WTC11 (cell line): ENCODE measurements at regions not wholly inside any gene's neighbourhood (a gene's known extent, or its start where the extent isn't known, plus 50 kb on each side); places are given as distances from the start of the nearest gene placed in this dataset.

Source experiments
- ATAC-seq: fragments of 200-7000 bp; cut with Tn5 transposase; 2 replicates; pipeline ENCODE4 v1.10.0; 2021; ENCODE audit warnings: mild to moderate bottlenecking, moderate library complexity
- CTCF ChIA-PET: fragments of 300-600 bp; sonication (Branson Sonifier 250); formaldehyde crosslinking; loops from one replicate; lab custom pipeline; 2021; ENCODE audit warnings: antibody characterized with exemption; lab: Charles Lee
- POLR2A ChIA-PET: fragments of 350-600 bp; sonication (Branson Sonifier 250); formaldehyde crosslinking; loops from one replicate; lab custom pipeline; 2021; ENCODE audit warnings: antibody characterized with exemption; lab: Charles Lee
- DNase-seq: peaks from one replicate; pipeline ENCODE4 v3.0.0; 2021; ENCODE audit warnings: low spot score
- H3K27ac Mint-ChIP-seq: 2 replicates; pipeline ENCODE4 v1.8.0; 2021; ENCODE audit warnings: mixed read lengths
- H3K27me3 Mint-ChIP-seq: 2 replicates; pipeline ENCODE4 v1.8.0; 2021; ENCODE audit warnings: low read depth, mild to moderate bottlenecking, moderate library complexity, mixed read lengths
- H3K36me3 Mint-ChIP-seq: 2 replicates; pipeline ENCODE4 v1.8.0; 2021; ENCODE audit warnings: mixed read lengths
- H3K4me1 Mint-ChIP-seq: 2 replicates; pipeline ENCODE4 v1.8.0; 2022; ENCODE audit warnings: mixed read lengths
- H3K4me3 Mint-ChIP-seq: 2 replicates; pipeline ENCODE4 v1.8.0; 2021; ENCODE audit warnings: mild to moderate bottlenecking, moderate library complexity, mixed read lengths
- H3K9me3 Mint-ChIP-seq: 2 replicates; pipeline ENCODE4 v1.8.0; 2021; ENCODE audit warnings: mixed read lengths
- CBFB ChIP-seq: sonication (generic); formaldehyde crosslinking; IDR thresholded peaks from 2 replicates; pipeline ENCODE4 v1.8.1; 2022; ENCODE audit warnings: mild to moderate bottlenecking, low read depth, missing genetic modification reagents
- CREB1 ChIP-seq: sonication (generic); formaldehyde crosslinking; IDR thresholded peaks from 2 replicates; pipeline ENCODE4 v1.8.0; 2023; ENCODE audit warnings: mild to moderate bottlenecking, missing genetic modification reagents
- EMX1 ChIP-seq: fragments of 250-450 bp; sonication (Bioruptor Pico); IDR thresholded peaks from 2 replicates; pipeline ENCODE4 v1.8.0; 2021; ENCODE audit warnings: mild to moderate bottlenecking
- GRHL2 ChIP-seq: fragments of 250-450 bp; sonication (Bioruptor Pico); IDR thresholded peaks from 2 replicates; pipeline ENCODE4 v1.8.0; 2022; ENCODE audit warnings: mild to moderate bottlenecking, moderate library complexity; ENCODE audit not compliant: insufficient replicate concordance, severe bottlenecking
- GTF2I ChIP-seq: fragments of 250-450 bp; sonication (Bioruptor Pico); conservative IDR thresholded peaks from 2 replicates; pipeline ENCODE4 v1.4.0; 2021; ENCODE audit warnings: mild to moderate bottlenecking
- KAT7 ChIP-seq: sonication (generic); formaldehyde crosslinking; IDR thresholded peaks from 2 replicates; pipeline ENCODE4 v1.8.1; 2023; ENCODE audit warnings: missing genetic modification reagents, mild to moderate bottlenecking, borderline replicate concordance
- MXD4 ChIP-seq: fragments of 250-450 bp; sonication (Bioruptor Pico); IDR thresholded peaks from 2 replicates; pipeline ENCODE4 v1.8.0; 2021; ENCODE audit warnings: mild to moderate bottlenecking, moderate library complexity, borderline replicate concordance
- NFATC4 ChIP-seq: fragments of 250-450 bp; sonication (Bioruptor Pico); IDR thresholded peaks from 2 replicates; pipeline ENCODE4 v1.9.0; 2021; ENCODE audit warnings: mild to moderate bottlenecking
- NR2C2 ChIP-seq: sonication (generic); formaldehyde crosslinking; IDR thresholded peaks from 2 replicates; pipeline ENCODE4 v1.8.0; 2022; ENCODE audit warnings: mild to moderate bottlenecking, missing genetic modification reagents
- RORB ChIP-seq: fragments of 250-450 bp; sonication (Bioruptor Pico); IDR thresholded peaks from 2 replicates; pipeline ENCODE4 v1.9.0; 2021; ENCODE audit warnings: mild to moderate bottlenecking
- SP1 ChIP-seq: sonication (generic); formaldehyde crosslinking; conservative IDR thresholded peaks from 2 replicates; pipeline ENCODE4 v1.8.1; 2022; ENCODE audit warnings: missing genetic modification reagents
- ZBTB21 ChIP-seq: sonication (generic); formaldehyde crosslinking; IDR thresholded peaks from 2 replicates; pipeline ENCODE4 v1.8.1; 2023; ENCODE audit warnings: mild to moderate bottlenecking, missing genetic modification reagents, borderline replicate concordance
- ZNF219 ChIP-seq: sonication (generic); formaldehyde crosslinking; IDR thresholded peaks from 2 replicates; pipeline ENCODE4 v1.8.0; 2023; ENCODE audit warnings: missing genetic modification reagents, mild to moderate bottlenecking, borderline replicate concordance
- ZNF317 ChIP-seq: sonication (generic); formaldehyde crosslinking; IDR thresholded peaks from 2 replicates; pipeline ENCODE4 v1.8.1; 2023; ENCODE audit warnings: low read depth, mild to moderate bottlenecking, moderate library complexity, missing genetic modification reagents, borderline replicate concordance
- TF ChIP-seq, protein P1 (sequence below): fragments of 250-450 bp; sonication (Bioruptor Pico); IDR thresholded peaks from 2 replicates; pipeline ENCODE4 v1.8.0; 2021; ENCODE audit warnings: mild to moderate bottlenecking
- TF ChIP-seq, protein P2 (sequence below): sonication (generic); formaldehyde crosslinking; IDR thresholded peaks from 2 replicates; pipeline ENCODE4 v1.8.0; 2022; ENCODE audit warnings: mild to moderate bottlenecking, missing genetic modification reagents
- TF ChIP-seq, protein P3 (sequence below): sonication (generic); formaldehyde crosslinking; IDR thresholded peaks from 2 replicates; pipeline ENCODE4 v1.8.0; 2022; ENCODE audit warnings: mild to moderate bottlenecking, missing genetic modification reagents
- TF ChIP-seq, protein P4 (sequence below): sonication (generic); formaldehyde crosslinking; IDR thresholded peaks from 2 replicates; pipeline ENCODE4 v1.8.1; 2022; ENCODE audit warnings: mild to moderate bottlenecking, moderate library complexity, missing genetic modification reagents
- TF ChIP-seq, protein P5 (sequence below): sonication (generic); formaldehyde crosslinking; IDR thresholded peaks from 2 replicates; pipeline ENCODE4 v1.8.1; 2023; ENCODE audit warnings: mild to moderate bottlenecking, missing genetic modification reagents, moderate library complexity
- TF ChIP-seq, protein P6 (sequence below): sonication (generic); formaldehyde crosslinking; IDR thresholded peaks from 2 replicates; pipeline ENCODE4 v1.8.1; 2023; ENCODE audit warnings: mild to moderate bottlenecking, missing genetic modification reagents, borderline replicate concordance

DNA sequence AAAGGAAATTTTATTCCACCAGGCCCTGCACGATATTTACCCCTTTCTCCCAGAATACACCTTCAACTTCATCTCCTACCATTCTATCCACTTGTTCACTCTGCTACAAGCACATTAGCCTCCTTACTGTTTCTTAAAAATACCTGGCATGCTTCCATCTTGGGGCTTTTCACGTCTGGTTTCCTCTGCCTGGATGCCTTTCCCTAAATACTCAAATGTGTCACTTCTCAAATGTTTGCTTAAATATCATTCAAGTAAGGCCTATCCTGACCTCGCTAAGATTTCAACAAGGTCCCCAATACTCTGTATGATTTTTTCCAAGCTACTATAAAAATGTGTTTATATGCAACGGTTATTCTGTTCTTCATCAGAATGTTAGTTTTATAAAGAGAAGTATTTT, 433.0 kb upstream of the CHAC2 start:
- Mint-ChIP-seq H3K9me3 (no peaks in the 10 kb centered on the region), H3K27me3 (no peaks in the 10 kb centered on the region), H3K27ac (no peak overlapping the region), H3K4me3 (no peak overlapping the region), H3K36me3 (no peaks in the 10 kb centered on the region)
- CTCF ChIA-PET, result no interaction called here
- no peak for ATAC-seq
- TF ChIP-seq MXD4 (CRISPR knock-in tag) (no peak), GTF2I (CRISPR knock-in tag) (no peak), CBFB (no peak), GRHL2 (CRISPR knock-in tag) (no peak), ZBTB21 (CRISPR knock-in tag) (no peak), NR2C2 (CRISPR knock-in tag) (no peak), ZNF317 (no peak)
- TF ChIP-seq, all 79 proteins: peak for 0
- no peaks in the 10 kb centered on the region for H3K4me1 Mint-ChIP-seq
- POLR2A ChIA-PET, result no interaction called here
- DNase-seq, result no peak

DNA sequence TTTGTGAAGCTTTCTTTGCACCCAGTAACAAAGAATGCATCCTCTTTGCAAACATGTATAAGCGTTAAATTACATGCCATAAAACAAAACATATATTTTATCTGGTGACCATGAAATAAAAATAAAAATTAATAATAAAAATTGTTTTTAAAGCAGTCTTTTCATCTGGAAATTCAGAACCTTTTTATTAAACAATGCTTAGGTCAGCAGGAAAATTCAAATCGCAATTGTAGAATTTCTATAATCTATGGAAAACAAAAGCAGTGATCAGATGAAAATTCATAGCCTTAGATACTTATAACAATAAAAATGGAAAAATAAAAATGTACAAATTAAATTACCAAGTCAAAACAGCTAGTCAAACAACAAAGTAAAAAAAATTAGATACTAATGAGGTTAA, 435.9 kb upstream of the CHAC2 start:
- TF ChIP-seq, protein P1, sequence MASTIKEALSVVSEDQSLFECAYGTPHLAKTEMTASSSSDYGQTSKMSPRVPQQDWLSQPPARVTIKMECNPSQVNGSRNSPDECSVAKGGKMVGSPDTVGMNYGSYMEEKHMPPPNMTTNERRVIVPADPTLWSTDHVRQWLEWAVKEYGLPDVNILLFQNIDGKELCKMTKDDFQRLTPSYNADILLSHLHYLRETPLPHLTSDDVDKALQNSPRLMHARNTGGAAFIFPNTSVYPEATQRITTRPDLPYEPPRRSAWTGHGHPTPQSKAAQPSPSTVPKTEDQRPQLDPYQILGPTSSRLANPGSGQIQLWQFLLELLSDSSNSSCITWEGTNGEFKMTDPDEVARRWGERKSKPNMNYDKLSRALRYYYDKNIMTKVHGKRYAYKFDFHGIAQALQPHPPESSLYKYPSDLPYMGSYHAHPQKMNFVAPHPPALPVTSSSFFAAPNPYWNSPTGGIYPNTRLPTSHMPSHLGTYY, result no peak
- TF ChIP-seq KAT7 (no peak), EMX1 (CRISPR knock-in tag) (no peak), CREB1 (CRISPR knock-in tag) (no peak), SP1 (no peak)
- TF ChIP-seq, protein P2, sequence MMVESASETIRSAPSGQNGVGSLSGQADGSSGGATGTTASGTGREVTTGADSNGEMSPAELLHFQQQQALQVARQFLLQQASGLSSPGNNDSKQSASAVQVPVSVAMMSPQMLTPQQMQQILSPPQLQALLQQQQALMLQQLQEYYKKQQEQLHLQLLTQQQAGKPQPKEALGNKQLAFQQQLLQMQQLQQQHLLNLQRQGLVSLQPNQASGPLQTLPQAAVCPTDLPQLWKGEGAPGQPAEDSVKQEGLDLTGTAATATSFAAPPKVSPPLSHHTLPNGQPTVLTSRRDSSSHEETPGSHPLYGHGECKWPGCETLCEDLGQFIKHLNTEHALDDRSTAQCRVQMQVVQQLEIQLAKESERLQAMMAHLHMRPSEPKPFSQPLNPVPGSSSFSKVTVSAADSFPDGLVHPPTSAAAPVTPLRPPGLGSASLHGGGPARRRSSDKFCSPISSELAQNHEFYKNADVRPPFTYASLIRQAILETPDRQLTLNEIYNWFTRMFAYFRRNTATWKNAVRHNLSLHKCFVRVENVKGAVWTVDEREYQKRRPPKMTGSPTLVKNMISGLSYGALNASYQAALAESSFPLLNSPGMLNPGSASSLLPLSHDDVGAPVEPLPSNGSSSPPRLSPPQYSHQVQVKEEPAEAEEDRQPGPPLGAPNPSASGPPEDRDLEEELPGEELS (CRISPR knock-in tag), result no peak
- Mint-ChIP-seq H3K4me1 (no peaks in the 10 kb centered on the region), H3K27ac (no peak overlapping the region), H3K9me3 (peaks cover 9% of the 10 kb centered on the region; the same call in 1 of the 2 replicates), H3K4me3 (no peak overlapping the region), H3K36me3 (no peaks in the 10 kb centered on the region), H3K27me3 (no peaks in the 10 kb centered on the region)
- ATAC-seq, result no peak
- ChIA-PET CTCF (no interaction called here), POLR2A (no interaction called here)
- DNase-seq, result no peak

DNA sequence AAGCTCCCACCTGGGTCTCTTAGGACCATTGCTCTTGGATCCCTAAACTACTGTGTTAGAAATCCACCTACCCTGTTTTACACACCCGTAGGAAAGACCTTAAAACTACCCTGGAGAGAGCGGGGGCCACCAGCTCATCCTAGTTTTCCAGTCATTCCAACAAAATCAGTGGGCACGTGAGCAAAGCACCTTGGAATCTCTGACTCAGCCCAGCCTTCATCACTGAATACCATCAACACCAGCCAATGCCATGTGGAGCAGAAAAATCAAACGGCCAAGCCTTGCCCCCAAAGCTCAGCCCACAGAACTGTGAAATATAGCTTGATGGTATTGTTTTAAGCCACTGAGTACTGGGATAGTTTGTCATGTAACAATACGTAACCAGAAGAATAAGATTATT, 449.7 kb upstream of the CHAC2 start:
- ChIA-PET POLR2A (no interaction called here), CTCF (no interaction called here)
- H3K4me1 Mint-ChIP-seq, result peaks cover 15% of the 10 kb centered on the region
- no peak for ATAC-seq
- no peaks in the 10 kb centered on the region for H3K27me3 Mint-ChIP-seq
- DNase-seq, result no peak
- no peaks in the 10 kb centered on the region for H3K9me3 Mint-ChIP-seq
- H3K27ac Mint-ChIP-seq, result no peak overlapping the region
- H3K4me3 Mint-ChIP-seq, result no peak overlapping the region
- no peaks in the 10 kb centered on the region for H3K36me3 Mint-ChIP-seq
- TF ChIP-seq ZNF219 (CRISPR knock-in tag) (no peak), NFATC4 (CRISPR knock-in tag) (no peak), RORB (CRISPR knock-in tag) (no peak)
- TF ChIP-seq, protein P3, sequence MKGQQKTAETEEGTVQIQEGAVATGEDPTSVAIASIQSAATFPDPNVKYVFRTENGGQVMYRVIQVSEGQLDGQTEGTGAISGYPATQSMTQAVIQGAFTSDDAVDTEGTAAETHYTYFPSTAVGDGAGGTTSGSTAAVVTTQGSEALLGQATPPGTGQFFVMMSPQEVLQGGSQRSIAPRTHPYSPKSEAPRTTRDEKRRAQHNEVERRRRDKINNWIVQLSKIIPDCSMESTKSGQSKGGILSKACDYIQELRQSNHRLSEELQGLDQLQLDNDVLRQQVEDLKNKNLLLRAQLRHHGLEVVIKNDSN, result no peak
- TF ChIP-seq, protein P4, sequence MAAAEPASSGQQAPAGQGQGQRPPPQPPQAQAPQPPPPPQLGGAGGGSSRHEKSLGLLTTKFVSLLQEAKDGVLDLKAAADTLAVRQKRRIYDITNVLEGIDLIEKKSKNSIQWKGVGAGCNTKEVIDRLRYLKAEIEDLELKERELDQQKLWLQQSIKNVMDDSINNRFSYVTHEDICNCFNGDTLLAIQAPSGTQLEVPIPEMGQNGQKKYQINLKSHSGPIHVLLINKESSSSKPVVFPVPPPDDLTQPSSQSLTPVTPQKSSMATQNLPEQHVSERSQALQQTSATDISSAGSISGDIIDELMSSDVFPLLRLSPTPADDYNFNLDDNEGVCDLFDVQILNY, result no peak
- TF ChIP-seq, protein P2 (CRISPR knock-in tag), result no peak
- TF ChIP-seq, protein P5, sequence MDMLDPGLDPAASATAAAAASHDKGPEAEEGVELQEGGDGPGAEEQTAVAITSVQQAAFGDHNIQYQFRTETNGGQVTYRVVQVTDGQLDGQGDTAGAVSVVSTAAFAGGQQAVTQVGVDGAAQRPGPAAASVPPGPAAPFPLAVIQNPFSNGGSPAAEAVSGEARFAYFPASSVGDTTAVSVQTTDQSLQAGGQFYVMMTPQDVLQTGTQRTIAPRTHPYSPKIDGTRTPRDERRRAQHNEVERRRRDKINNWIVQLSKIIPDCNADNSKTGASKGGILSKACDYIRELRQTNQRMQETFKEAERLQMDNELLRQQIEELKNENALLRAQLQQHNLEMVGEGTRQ (CRISPR knock-in tag), result no peak
- TF ChIP-seq, protein P6, sequence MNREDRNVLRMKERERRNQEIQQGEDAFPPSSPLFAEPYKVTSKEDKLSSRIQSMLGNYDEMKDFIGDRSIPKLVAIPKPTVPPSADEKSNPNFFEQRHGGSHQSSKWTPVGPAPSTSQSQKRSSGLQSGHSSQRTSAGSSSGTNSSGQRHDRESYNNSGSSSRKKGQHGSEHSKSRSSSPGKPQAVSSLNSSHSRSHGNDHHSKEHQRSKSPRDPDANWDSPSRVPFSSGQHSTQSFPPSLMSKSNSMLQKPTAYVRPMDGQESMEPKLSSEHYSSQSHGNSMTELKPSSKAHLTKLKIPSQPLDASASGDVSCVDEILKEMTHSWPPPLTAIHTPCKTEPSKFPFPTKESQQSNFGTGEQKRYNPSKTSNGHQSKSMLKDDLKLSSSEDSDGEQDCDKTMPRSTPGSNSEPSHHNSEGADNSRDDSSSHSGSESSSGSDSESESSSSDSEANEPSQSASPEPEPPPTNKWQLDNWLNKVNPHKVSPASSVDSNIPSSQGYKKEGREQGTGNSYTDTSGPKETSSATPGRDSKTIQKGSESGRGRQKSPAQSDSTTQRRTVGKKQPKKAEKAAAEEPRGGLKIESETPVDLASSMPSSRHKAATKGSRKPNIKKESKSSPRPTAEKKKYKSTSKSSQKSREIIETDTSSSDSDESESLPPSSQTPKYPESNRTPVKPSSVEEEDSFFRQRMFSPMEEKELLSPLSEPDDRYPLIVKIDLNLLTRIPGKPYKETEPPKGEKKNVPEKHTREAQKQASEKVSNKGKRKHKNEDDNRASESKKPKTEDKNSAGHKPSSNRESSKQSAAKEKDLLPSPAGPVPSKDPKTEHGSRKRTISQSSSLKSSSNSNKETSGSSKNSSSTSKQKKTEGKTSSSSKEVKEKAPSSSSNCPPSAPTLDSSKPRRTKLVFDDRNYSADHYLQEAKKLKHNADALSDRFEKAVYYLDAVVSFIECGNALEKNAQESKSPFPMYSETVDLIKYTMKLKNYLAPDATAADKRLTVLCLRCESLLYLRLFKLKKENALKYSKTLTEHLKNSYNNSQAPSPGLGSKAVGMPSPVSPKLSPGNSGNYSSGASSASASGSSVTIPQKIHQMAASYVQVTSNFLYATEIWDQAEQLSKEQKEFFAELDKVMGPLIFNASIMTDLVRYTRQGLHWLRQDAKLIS (CRISPR knock-in tag), result no peak
